ENCODE measurements at regions not wholly inside any gene's neighbourhood (a gene's known extent, or its start where the extent isn't known, plus 50 kb on each side); places are given as distances from the start of the nearest gene placed in this dataset.

DNA sequence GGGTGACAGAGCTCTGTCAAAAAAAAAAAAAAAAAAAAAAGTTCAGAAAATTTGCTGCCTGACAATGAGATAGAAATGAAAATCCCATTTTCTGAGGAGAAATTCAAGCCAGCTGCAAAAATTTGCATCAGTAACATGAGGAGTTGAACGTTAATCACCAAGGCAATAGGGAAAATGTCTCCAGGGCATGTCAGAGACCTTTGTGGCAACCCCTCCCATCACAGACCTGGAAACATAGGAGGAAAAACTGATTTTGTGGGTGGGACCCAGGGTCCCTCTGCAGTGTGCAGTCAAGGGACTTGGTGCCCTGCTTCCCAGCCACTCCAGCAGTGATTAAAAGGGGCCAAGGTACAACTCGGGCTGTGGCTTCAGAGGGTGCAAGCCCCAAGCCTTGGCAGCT, 615.4 kb downstream of the RWDD3 start:
- no peak for DNase-seq (ENCODE audit: extremely low read depth, low read depth)
- TF ChIP-seq, protein P1, sequence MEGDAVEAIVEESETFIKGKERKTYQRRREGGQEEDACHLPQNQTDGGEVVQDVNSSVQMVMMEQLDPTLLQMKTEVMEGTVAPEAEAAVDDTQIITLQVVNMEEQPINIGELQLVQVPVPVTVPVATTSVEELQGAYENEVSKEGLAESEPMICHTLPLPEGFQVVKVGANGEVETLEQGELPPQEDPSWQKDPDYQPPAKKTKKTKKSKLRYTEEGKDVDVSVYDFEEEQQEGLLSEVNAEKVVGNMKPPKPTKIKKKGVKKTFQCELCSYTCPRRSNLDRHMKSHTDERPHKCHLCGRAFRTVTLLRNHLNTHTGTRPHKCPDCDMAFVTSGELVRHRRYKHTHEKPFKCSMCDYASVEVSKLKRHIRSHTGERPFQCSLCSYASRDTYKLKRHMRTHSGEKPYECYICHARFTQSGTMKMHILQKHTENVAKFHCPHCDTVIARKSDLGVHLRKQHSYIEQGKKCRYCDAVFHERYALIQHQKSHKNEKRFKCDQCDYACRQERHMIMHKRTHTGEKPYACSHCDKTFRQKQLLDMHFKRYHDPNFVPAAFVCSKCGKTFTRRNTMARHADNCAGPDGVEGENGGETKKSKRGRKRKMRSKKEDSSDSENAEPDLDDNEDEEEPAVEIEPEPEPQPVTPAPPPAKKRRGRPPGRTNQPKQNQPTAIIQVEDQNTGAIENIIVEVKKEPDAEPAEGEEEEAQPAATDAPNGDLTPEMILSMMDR (IDR thresholded peaks at IDR 0.05; ENCODE audit: low read depth, low read length) = no peak

DNA sequence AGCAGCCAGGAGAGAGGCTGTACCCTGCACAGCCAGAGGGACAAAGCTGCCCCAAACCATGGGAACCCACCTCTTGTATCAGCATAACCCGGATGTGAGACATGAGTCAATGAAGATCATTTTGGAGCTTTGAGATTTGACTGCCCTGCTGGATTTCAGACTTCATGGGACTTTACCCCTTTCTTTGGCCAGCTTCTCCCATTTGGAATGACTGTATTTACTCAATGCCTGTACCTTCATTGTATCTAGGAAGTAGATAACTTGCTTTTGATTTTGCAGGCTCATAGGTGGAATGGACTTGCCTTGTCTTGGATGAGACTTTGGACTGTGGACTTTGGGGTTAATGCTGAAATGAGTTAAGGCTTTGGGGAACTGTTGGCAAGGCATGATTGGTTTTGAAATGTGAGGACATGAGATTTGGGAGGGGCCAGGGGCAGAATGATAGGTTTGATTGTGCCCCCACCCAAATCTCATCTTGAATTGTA, 616.2 kb downstream of the RWDD3 start:
- DNase-seq (ENCODE audit: extremely low read depth, low read depth) = no peak
- TF ChIP-seq, protein P1 (IDR thresholded peaks at IDR 0.05; ENCODE audit: low read depth, low read length) = no peak

DNA sequence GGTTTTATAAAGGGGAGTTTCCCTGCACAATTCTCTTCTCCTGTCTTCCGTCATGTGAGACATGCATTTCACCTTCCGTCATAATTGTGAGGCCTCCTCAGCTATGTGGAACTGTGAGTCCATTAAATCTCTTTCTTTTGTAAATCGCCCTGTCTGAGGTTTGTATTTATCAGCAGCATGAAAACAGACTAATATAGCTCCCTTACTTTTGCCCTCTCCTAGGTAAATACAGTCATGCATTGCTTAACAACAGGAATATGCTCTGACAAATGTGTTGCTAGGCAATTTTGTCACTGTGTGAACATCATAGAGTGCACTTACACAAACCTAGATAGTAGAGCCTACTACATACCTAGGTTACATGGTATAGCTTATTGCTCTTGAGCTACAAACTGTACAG, 616.8 kb downstream of the RWDD3 start:
- TF ChIP-seq, protein P1 (IDR thresholded peaks at IDR 0.05; ENCODE audit: low read depth, low read length) = no peak
- no peak for DNase-seq (ENCODE audit: extremely low read depth, low read depth)

DNA sequence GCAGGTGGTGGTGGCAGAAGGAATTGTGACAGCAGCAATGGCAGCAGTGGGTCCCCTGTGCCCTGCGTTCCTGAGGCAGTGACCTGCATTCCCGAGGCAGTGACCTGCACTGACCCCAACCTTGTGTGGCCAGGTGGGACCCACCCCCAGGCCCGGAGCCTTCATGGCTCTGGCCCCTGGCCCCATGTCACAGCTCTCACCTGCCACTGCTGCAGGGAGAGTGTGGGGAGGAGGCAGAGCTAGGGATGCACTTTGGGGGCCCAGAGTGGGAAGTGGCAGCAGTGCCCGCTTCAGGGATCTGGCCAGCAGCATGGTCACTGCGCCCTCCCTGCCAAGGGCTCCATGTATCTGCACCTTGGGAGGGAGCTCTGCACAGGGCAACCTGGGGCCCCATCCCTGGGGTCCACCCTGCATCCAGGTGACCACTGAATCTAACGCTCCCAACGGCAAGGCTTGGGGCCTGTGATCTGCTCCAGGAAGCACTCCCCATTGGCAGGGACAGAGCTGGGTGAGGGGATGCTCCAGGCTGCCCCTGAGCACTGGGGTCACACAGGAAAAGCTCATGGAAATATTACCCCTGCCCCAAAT, 618.6 kb downstream of the RWDD3 start:
- TF ChIP-seq, protein P1 (IDR thresholded peaks at IDR 0.05; ENCODE audit: low read depth, low read length) = no peak
- no peak for DNase-seq (ENCODE audit: extremely low read depth, low read depth)

DNA sequence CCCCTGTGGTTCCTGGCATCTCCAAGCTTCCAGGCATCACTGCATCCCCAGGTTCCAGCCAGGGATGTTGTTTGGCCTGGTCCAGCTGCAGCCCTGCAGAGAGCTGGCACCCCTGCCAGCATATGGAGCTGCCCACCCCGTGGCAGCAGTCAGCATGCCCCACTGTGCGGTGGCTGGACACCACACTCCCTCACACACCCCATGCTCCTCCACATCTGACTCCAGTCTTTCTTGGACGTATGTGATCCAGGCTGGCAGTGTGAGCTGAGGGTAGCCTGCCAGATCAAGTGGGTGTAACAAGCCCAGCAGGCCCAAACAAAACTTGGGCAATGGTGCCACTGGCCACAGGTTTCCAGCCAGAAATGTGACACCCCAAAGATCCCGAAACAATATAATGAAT, 620.4 kb downstream of the RWDD3 start:
- TF ChIP-seq, protein P1 (IDR thresholded peaks at IDR 0.05; ENCODE audit: low read depth, low read length) = no peak
- no peak for DNase-seq (ENCODE audit: extremely low read depth, low read depth)

DNA sequence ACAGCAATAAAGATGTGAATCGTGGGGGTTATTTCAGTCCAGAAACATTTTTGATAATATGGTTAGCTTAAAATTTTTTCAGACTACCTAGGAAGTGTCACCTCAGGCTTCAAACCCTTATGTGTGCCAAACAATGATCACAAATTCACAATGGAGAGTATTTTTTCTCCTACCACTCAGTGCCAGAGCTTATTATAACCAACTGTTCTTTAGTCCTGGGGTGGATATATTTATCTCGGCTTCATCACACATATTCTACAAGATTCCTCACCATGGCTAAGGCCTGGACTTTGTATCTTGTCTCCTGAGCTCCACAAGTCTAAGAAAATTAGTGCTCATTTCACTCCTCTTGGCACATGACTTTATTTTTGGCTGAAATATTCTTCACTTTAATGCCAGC, 629.1 kb downstream of the RWDD3 start:
- TF ChIP-seq, protein P1 (IDR thresholded peaks at IDR 0.05; ENCODE audit: low read depth, low read length) = no peak
- DNase-seq (ENCODE audit: extremely low read depth, low read depth) = no peak

DNA sequence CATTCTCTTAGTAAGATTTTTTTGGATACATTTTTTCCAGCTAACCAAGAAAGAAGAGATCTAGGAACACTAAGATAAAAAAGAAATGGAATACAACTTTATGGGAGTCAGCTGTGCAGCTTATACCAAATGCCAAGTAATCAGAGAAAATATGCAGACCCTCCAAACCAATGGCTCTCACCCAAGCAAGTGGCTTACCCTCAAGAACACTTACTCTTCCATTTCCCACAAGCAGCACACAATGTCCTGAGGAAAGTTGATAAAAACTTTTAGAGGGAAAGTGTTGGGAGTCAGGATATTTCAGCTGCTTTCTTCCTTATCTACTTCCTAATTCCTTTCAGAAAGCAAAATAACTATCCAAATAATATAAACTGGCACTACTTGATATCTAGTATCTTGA, 631.8 kb downstream of the RWDD3 start:
- TF ChIP-seq, protein P1 (IDR thresholded peaks at IDR 0.05; ENCODE audit: low read depth, low read length) = no peak
- DNase-seq (ENCODE audit: extremely low read depth, low read depth) = no peak

Measured in AG09319 (cell line).